Fibroblast of the aortic adventitia (primary cell): ENCODE measurements at regions not wholly inside any gene's neighbourhood (a gene's known extent, or its start where the extent isn't known, plus 50 kb on each side); places are given as distances from the start of the nearest gene placed in this dataset.

Experiments used
- DNase-seq: peaks from one replicate; pipeline ENCODE4 v3.0.0-alpha.2; 2010; ENCODE audit warnings: low read depth
- H3K4me3 ChIP-seq: 2 replicates; pipeline ENCODE4 v1.5.1; 2011; ENCODE audit warnings: low read depth, mild to moderate bottlenecking, control low read depth, low read length, moderate library complexity
- TF ChIP-seq, protein P1 (sequence below): IDR thresholded peaks from 2 replicates; pipeline ENCODE4 v1.5.1; 2011; ENCODE audit warnings: mild to moderate bottlenecking, low read length, control low read depth, inconsistent platforms; ENCODE audit not compliant: insufficient read depth

DNA sequence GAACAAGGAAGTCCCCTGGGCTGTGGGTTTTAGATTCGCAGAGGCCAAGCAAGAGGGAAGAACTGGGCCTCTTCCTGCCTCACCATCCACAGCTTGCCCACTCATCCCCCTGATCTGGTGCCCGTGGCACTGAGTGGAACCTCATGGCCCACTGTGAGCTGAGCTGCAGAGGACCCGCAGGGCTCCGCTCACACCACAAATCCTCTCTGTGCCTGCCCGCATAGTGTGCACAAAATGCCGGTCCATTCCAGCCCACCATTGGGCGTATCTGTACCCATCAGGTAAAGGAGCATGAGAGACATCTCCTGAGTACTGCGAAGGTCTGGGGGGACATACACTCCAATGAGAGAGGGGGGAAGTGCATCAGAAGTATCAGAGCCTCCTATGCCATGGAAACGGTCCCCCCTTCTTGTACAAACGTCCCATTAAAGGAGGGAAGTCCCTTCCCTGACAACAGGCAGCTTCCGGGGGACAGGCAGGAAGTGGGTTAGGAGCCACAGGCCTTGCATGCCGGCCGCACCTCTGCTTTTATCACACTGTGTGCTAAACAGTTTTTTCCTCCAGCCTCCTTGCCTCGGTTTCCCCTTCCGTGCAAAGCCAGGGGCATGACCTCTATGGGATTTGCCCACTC lies 309.4 kb upstream of the DIO3 start:
- no peak overlapping the region for H3K4me3 ChIP-seq
- TF ChIP-seq, protein P1, sequence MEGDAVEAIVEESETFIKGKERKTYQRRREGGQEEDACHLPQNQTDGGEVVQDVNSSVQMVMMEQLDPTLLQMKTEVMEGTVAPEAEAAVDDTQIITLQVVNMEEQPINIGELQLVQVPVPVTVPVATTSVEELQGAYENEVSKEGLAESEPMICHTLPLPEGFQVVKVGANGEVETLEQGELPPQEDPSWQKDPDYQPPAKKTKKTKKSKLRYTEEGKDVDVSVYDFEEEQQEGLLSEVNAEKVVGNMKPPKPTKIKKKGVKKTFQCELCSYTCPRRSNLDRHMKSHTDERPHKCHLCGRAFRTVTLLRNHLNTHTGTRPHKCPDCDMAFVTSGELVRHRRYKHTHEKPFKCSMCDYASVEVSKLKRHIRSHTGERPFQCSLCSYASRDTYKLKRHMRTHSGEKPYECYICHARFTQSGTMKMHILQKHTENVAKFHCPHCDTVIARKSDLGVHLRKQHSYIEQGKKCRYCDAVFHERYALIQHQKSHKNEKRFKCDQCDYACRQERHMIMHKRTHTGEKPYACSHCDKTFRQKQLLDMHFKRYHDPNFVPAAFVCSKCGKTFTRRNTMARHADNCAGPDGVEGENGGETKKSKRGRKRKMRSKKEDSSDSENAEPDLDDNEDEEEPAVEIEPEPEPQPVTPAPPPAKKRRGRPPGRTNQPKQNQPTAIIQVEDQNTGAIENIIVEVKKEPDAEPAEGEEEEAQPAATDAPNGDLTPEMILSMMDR, result no peak
- no peak for DNase-seq

DNA sequence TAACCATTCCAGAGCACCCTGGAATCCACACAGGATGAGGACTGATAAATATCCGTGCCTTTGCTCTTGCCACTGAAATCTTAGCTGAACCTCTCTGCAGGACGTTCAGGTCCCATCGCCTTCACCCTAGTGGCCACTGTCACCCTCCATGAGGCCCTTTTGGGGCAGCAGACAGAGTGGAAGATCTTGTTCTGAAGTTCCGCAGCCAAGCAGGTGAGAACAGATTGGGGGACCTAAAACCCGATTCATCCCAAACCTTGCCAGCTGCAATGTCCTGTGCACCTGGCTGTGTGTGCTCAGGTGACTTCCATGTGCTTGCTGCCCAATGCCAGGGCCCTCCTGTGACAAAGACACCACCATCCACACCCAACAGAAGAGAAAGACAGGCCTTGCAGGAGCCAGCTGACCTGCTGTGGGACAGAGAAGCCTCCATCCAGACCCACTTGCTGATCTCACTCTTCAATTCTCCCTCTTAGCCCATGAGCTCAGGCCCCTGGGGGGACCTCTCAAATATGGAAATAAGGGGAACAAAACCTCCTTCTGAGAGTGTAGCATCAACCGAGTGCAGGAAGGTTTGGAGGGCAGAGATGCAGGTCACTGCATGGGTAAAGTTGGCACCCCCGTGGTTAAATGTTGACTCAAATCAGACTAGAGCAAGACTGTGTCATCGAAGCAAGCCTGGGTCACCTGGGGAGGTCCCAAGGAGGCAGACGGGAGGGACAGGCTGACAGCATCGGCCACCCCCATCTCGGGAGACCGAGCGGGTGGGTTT lies 308.7 kb upstream of the DIO3 start:
- TF ChIP-seq, protein P1, result no peak
- H3K4me3 ChIP-seq, result no peak overlapping the region
- no peak for DNase-seq

DNA sequence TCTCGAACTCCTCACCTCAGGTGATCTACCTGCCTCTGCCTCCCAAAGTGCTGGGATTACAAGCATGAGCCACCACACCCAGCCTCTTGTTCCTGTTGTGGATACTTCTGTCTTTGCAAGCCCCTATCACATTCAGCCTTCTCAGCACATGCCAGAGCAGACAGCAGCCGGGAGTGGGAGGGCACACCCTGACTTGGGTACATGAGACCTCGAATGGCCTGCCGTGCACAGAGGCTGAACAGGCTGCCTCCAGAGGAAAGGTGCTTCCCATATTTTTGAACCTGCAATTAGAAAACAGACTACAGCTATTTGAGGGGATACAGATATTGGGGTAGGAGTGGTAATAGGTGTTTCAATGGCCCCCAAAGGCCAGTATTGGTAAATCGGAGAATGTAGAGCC lies 307.3 kb upstream of the DIO3 start:
- no peak overlapping the region for H3K4me3 ChIP-seq
- no peak for DNase-seq
- TF ChIP-seq, protein P1, result no peak

DNA sequence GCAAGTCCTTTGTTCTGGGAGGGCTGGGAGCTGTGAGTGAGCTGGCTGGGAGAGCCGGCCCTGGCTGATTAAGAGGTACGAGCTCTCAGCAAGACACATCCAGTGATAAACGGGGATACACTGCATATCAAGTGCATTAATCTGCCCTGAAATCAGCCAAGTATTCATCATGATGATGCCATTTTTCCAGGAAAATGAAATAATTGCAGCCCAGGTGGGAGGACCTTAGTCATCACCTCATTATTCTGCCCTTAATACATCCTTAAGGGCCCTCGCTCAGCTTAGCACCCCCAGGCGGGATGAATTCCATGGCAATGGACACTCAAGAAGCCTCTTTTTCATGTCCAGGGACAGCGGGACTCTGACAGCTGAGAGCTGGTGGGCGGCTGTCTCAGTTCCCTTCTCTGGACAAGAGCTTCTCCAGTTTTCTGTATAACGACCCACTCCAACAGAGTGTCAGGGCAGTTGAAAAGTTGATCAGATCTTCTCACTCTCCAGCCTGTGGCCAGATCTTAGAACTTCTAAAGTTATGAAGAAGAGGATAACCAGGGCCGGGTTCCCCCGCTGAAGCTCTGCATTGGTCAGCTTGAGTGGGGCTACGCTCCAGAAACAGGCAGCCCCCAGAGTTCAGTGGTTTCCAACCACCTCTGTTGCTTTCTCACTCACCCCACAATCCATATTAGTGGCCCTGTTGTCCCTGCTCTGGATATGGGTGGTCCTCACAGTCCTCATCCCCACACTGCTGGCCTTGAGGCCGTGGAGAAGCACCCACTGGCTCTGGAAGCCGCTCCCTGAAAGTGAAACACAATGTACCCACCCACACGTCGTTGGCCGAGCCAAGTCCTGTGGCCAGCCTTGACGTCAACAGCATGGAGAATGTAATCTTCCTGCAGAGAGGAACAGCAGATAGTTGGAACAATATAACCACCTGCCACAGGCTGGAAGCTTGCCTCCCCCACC lies 306.2 kb upstream of the DIO3 start:
- DNase-seq, result peak; percentile 7
- TF ChIP-seq, protein P1, result no peak
- H3K4me3 ChIP-seq, result no peak overlapping the region

DNA sequence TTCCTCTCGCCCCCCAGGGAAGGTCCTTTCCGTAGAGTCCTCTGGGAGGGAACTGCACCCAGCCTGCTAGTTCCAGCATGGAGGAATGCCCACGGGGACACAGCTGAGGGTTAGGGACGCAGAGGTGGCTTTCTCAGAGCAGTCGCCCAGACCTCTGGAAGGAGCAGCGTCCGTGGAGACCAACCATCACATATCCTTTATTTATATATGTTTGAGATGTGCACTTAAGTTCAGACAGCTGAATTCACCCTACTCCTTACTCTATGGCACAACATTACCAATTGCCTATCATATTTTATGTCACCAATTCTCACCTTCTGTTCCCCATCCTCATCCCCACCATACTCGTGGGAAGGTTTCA lies 305.6 kb upstream of the DIO3 start:
- H3K4me3 ChIP-seq, result no peak overlapping the region
- TF ChIP-seq, protein P1, result no peak
- no peak for DNase-seq

DNA sequence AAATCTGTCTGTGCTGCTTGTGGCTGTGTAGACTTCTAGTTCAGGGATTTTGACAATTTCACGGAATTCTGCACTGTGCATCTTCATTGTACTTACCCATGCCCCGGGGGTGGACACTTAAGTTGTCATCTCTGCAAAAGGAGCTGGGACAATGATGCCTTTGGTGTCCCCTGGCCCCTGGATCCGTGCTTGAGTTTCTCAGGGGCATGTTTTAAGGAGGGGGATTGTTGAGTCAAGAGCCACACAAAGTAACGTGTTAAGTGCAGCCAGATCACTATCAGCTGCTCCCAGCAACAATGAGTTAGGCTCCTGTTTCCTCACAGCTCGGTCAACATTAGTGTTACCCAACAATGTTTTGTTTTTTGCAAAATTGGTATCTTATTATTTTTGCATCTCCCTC lies 305.0 kb upstream of the DIO3 start:
- TF ChIP-seq, protein P1, result no peak
- no peak for DNase-seq
- no peak overlapping the region for H3K4me3 ChIP-seq
